ENCODE measurements at regions not wholly inside any gene's neighbourhood (a gene's known extent, or its start where the extent isn't known, plus 50 kb on each side); places are given as distances from the start of the nearest gene placed in this dataset.
"Not testable (repeated sequence)": the region's sequence is repeated elsewhere in the genome, so short reads cannot be mapped to it uniquely, and the experiment has no call there.

DNA sequence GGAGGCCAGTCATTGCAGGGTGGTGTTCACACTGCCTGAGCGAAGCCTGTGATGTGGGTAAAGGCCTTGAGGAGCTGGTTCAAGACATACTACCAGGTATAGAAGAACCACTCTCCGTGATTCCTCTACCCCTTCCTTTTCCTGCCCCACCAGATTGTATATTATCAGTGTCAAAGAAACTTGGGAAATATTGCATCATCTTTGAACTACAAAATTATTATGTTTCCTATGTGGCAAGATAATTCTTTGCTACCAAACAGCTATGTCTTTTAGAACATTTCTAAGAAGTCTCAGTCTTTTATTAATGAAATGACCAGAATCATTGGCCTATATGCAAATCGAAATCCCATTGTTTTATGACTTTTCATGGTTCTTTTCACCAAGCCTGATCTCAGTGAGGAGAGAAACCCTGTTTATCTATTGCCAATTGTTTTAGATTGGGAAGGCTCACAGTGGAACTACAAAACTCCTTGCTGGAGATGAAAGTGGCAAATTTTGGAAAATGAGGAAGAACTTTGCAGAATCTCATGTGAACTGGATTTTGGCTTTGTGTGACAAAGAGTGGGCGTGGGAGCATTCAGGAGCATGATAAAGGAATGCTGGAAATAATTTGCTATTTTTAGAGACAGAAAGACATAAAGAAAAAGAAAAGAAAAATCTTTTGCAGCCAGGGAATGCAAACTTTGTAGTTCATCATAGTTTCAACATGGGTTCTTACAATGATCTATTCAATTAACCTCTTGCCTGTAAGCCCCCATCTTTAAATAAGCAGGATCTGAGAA lies 286.9 kb downstream of the INSIG2 start:
- no peak for DNase-seq

GRCh38 chr2:118372886-118373830 lies 284.9 kb downstream of the INSIG2 start:
- no peak for DNase-seq

DNA sequence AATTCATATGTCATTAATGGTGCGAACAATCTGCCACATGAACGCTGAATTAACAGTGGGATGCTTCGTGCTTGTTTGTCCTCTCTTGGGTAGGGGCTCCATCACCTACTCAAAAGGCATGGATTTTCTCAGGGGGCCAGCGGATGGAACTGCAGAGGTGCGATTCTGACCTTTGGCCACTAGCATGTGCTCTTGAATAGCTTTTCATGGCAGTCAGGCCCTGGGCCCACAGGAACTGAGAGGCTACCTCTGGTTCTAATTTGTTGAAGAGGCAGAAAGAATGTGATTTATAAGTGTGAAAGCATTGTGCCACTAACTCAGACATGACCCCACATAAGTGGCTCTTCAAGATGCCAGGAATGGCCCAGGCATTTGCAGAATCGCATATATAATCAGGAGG lies 283.2 kb downstream of the INSIG2 start:
- no peak for DNase-seq

DNA sequence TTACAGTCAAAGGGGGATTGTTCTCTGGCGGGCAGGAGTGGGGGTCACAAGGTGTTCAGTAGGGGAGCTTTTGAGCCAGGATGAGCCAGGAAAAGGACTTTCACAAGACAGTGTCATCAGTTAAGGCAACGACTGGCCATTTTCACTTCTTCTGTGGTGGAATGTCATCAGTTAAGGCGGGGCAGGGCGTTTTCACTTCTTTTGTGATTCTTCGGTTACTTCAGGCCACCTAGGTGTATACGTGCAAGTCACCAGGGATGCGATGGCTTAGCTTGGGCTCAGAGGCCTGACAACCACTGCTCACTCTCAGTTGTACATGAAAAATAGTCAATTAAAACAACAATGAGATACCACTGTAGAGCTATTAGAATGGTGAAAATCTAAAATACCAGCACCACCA lies 281.2 kb downstream of the INSIG2 start:
- not testable (repeated sequence) for DNase-seq

DNA sequence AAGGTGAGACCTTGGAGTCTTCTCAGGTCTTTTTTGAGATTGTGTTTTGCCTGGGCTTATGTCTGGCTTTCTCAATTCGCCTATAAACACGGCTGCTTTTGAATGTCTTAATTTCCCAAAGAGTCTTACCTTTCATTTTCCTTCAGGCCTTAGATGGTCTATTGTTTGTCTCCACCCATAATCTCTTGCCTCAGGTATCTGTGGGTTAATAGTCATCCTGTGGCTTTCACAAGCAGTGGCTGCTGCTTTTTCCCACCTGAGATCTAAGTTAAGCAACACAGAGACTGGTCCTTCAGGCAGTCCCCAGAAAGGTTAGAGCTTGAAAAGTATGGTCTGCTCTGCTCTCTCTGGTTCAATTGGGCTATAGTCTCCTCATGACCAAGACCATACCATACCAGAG lies 275.3 kb downstream of the INSIG2 start:
- no peak for DNase-seq

DNA sequence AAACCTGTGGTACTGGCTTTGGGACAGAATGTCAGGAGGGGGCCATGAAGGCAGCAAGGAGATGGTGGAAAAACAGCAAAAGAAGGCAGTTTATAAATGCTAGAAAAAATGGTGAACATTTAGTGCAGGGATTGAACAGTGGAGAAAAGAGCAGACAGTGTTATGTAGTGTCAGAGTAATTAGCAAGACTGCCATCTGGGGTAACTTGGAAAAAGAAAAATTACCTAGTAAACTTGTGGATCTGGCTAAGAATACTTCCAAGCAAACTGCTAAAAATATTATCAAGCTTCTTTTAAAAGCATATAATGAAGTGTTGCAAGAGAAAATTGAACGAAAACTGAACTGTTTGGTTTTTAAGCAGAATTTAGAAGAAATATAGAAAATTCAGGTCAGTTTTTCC lies 267.8 kb downstream of the INSIG2 start:
- DNase-seq: no peak

DNA sequence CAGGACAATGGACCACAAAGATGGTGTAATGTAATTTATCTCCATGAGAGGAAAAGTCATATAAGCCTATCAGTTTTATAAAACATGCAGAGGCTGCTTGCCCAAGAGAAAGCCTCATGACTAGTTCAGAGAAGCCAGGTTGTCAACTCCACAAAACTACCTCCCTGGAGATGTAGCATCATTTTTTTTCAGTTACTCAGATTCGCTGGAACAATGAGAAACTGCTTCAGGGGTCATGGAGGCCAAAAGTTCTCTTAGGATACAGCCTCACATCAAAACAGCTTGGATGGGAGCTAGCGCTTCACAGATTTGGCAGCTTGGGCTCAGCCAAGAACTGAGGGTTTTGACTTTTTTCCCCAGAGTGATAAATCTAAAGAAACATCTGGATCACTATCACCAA lies 263.5 kb downstream of the INSIG2 start:
- no peak for DNase-seq

DNA sequence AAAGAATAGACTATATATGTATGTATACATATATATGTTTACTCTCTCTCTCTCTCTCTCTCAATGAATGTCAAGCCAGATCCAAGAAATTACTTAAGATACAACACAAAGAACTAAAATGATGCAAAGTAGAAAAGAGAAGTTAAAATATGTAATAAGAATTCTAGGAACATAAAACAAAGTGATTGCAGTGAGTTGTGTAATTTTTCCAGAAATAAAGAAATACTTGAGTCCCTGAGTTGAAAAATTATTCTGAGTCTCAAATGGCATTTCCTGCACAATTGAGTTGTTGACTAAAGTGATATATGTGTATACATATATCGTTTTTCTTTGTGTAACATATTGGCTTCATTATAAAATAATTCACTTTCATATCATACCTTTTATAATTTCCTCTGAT lies 262.4 kb downstream of the INSIG2 start:
- DNase-seq: no peak

DNA sequence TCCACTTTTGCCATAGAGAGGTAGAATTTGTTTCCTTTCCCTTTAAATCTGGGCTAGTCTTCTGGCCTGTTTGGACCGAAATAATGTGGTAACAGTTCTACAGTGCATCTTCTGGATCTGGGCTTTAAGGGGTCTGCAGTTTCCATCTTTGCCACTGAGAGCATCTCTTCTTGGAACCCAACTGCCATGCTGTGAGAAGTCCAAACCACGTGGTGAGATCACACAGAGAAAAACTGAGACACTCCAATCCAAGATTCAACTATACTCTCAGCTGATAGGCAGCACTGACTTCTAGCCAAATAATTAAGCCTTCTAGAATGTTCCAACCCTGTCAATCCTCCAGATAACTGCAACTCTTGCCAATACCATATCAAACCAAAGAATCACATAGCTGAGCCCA lies 261.1 kb downstream of the INSIG2 start:
- DNase-seq: no peak

DNA sequence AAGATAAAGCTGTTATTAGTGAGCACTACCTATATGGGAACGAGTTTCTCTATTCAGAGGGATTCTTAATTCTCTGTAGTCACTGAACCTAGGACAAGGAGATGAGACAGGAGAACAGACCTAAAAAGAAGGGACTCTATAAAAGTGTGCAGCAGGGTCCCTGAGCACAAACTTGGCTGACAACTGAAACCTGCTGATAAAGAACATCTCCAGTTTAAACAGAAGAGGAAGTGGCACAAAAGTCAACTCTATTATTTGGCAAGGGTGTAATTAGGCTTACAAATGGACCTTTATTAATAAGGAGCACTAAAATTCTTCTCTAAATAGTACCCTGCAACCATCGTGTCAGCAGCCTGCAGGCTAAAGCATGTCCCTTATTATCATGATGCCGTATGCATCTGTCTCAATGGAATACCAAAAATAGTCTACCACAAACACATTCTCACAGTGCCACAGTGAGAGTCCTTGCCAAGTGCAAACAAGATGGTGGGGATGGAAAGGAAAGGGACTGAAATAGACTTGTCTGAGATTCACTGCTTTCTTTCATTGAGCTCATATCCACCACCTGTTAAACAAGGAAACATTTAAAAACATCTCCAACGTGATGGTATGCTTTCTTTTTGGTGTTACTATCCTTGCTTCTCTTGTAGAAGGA lies 260.2 kb downstream of the INSIG2 start:
- DNase-seq: no peak

- DNase-seq: no peak
Observed at GRCh38 chr2:118345465-118345864, 257.2 kb downstream of the INSIG2 start.

DNA sequence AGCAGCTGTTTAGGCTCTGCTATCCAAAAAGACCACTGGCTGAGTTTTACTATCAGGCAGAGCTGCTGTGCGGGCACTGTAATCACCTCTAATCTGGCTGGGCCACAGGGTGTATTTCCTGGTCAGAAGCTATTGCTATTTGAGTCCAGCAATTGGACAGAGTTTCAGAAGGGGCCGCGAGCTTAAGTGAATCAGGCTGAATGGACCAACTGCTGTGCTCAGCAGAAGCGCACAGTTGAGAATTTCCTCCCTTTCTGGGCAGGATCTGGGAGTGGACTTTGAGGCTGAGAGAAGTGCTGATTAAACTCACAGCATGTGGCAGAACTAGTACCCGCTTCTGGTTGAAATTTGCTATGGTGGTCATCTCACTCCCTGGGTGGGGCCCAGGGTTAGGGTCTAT lies 251.8 kb downstream of the INSIG2 start:
- no peak for DNase-seq

GRCh38 chr2:118339386-118339785 lies 251.1 kb downstream of the INSIG2 start:
- no peak for DNase-seq

- DNase-seq: no peak
Observed at GRCh38 chr2:118333664-118334063, 245.4 kb downstream of the INSIG2 start.

- DNase-seq: no peak
Observed at GRCh38 chr2:118325321-118325955, 237.2 kb downstream of the INSIG2 start.

DNA sequence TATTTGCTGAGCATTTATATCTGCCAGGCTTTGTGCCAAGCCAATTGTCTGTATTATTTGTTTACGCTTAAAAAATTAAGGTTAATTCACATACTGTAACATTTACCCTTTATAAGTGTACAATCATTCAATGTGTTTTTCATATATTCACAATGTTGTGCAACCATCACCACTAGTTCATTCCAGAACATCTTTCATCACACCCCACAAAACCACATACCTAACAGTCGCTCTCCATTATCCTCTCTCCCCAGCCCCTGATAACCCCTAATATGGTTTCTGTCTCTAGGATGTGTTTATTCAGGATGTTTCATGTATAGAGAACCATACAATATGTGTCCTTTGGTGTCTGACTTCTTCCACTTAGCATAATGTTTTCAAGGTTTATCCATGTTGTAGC lies 234.1 kb downstream of the INSIG2 start:
- DNase-seq: no peak

DNA sequence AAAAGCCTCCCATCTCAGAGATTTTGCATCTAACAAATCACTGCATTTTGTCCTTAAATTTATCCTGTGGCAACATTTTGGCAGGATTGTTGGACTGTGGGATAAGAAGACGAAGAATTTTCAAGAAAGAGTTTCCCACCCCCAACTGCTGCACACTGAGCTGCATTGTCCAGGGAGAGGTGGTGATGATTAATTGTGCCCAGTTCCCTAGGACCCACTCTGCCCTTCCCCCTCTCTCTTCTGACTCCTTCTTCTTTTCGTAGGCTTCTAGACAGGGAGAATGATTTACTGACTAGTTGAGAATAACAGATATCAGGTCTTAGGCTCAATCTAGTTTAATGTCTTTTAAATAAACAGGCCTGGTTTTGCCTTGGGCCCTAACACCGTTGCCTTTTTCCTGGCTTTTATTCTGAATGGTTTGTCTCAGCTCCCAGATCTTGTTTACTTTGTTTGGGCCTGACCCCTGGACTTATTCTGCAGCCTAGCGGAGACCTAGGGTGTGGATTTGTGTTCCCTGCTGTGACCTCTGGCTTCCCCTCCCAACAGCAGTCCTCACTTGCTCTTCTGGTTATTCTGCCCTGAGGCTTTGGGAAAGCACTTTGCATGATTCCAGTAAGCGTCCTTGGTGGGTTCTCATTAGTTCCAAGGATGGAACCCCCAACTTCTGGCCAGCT lies 233.3 kb downstream of the INSIG2 start:
- DNase-seq: no peak

DNA sequence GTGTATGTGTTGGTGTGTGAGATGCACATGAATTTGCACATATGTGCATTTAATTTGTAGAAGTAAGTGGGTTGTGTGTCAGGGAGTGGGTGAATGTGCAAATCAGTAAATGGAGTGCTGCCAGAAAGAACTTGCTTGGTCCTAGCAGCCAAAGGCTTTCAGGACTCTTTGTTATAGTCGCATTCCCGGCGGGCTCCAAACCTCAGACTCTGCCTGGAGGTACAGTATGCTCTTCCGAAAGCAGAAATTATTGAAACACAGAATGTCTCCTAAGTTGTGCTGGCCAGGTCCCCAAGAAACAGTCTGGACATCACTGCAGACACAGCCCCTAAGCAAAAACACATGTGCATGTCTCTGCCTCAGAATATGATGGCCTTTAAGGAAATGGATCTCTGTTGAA lies 232.4 kb downstream of the INSIG2 start:
- DNase-seq: no peak

DNA sequence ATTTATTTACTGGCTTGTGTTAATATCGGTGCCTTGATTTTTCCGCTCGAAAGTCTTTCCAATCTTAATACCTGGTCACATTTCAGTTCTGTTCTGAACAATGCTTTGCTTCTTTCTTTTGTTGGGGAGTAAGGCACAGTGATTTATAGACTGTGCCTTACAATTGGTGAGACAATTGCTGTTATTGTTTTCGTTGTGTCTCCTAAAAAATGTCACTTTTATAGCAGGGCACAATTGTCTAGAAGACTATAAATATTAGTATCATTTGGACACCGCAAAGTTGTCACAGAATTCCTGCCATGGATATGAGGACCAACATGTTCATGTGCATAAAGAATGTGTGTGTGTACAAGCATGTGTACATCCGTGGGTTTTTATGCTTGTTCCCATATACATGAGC lies 231.9 kb downstream of the INSIG2 start:
- DNase-seq: no peak

GRCh38 chr2:118319271-118319684 lies 231.0 kb downstream of the INSIG2 start:
- DNase-seq: no peak

GRCh38 chr2:118315606-118316005 lies 227.3 kb downstream of the INSIG2 start:
- DNase-seq: no peak

GRCh38 chr2:118312969-118313756 lies 224.9 kb downstream of the INSIG2 start:
- DNase-seq: no peak
